K562 (cell line): ENCODE measurements at regions not wholly inside any gene's neighbourhood (a gene's known extent, or its start where the extent isn't known, plus 50 kb on each side); places are given as distances from the start of the nearest gene placed in this dataset.

ENCODE experiments used
- CHD1 ChIP-seq: fragments of 200-600 bp; sonication (generic); IDR thresholded peaks from one replicate; pipeline ENCODE4 v1.6.1; 2012; ENCODE audit warnings: mild to moderate bottlenecking, moderate library complexity, low read length, inconsistent platforms
- CTCF ChIP-seq, 3 experiments: IDR thresholded peaks in 2 of 3; conservative IDR thresholded peaks in 1 of 3; 2 replicates each; pipeline ENCODE4 v1.5.1; 2011 to 2012; ENCODE audit warnings: low read length in 3 of 3, mild to moderate bottlenecking in 3 of 3, control low read depth in 2 of 3, improper control_type of control experiment in 1 of 3, inconsistent platforms in 1 of 3, low read depth in 1 of 3, mixed read lengths in 1 of 3, moderate library complexity in 1 of 3; ENCODE audit not compliant: insufficient read depth in 2 of 3
- DNMT1 ChIP-seq: fragments of 450-650 bp; IDR thresholded peaks from 2 replicates; pipeline ENCODE4 v1.6.1; 2016; ENCODE audit warnings: antibody characterized with exemption, mild to moderate bottlenecking
- ELK1 ChIP-seq: sonication (generic); formaldehyde crosslinking; IDR thresholded peaks from 2 replicates; pipeline ENCODE4 v1.8.1; 2022; ENCODE audit warnings: missing genetic modification reagents
- EZH2 ChIP-seq: IDR thresholded peaks from 2 replicates; pipeline ENCODE4 v1.6.1; 2012; ENCODE audit warnings: low read depth, mild to moderate bottlenecking, inconsistent platforms, low read length, borderline replicate concordance
- FOXM1 ChIP-seq, 2 experiments: fragments of 450-650 bp in 1 of 2; sonication (generic) in 1 of 2; formaldehyde crosslinking in 1 of 2; IDR thresholded peaks; 2 replicates each; pipeline versions ENCODE4 v1.6.1 to v1.9.0; 2017 to 2022; ENCODE audit warnings: low read depth in 2 of 2, mild to moderate bottlenecking in 2 of 2, missing genetic modification reagents in 1 of 2, moderate library complexity in 1 of 2
- MXD1 ChIP-seq: fragments of 250-450 bp; sonication (Bioruptor Pico); IDR thresholded peaks from 2 replicates; pipeline ENCODE4 v1.8.0; 2021; ENCODE audit warnings: borderline replicate concordance, mild to moderate bottlenecking, moderate library complexity; ENCODE audit not compliant: poor library complexity, severe bottlenecking
- NFIC ChIP-seq: fragments of 450-650 bp; IDR thresholded peaks from 2 replicates; pipeline ENCODE4 v1.6.1; 2017; ENCODE audit warnings: mild to moderate bottlenecking, inconsistent platforms
- TEAD4 ChIP-seq, 2 experiments: sonication (generic) in 1 of 2; formaldehyde crosslinking in 1 of 2; IDR thresholded peaks; 2 replicates each; pipeline versions ENCODE4 v1.6.1 to v1.8.0; 2012 to 2022; ENCODE audit warnings: borderline replicate concordance in 1 of 2, inconsistent platforms in 1 of 2, low read length in 1 of 2, mild to moderate bottlenecking in 1 of 2, missing genetic modification reagents in 1 of 2
- ZFP30 ChIP-seq: fragments of 250-450 bp; sonication (Bioruptor Pico); IDR thresholded peaks from 2 replicates; pipeline ENCODE4 v1.8.0; 2022; ENCODE audit warnings: moderate library complexity, mild to moderate bottlenecking, inconsistent platforms, borderline replicate concordance
- ZNF282 ChIP-seq: sonication (generic); formaldehyde crosslinking; IDR thresholded peaks from 2 replicates; pipeline ENCODE4 v1.8.1; 2023; ENCODE audit warnings: missing genetic modification reagents
- ZNF398 ChIP-seq: fragments of 250-450 bp; sonication (Bioruptor Pico); IDR thresholded peaks from 2 replicates; pipeline ENCODE4 v1.8.0; 2021; ENCODE audit warnings: moderate library complexity, mild to moderate bottlenecking, inconsistent platforms

GRCh38 chr1:199792874-199793273 is 234.6 kb upstream of the NR5A2 start:
- TF ChIP-seq CTCF (IDR thresholded peaks at IDR 0.05 in 2 of 3, conservative IDR thresholded peaks at IDR 0.05 in 1 of 3; ENCODE audit: insufficient read depth in 2 of 3, low read depth in 1 of 3, low read length in 3 of 3) (no peak), CHD1 (no peak), NFIC (no peak), TEAD4 (IDR thresholded peaks at IDR 0.05; ENCODE audit: low read length) (no peak), TEAD4 (CRISPR knock-in tag; IDR thresholded peaks at IDR 0.05; ENCODE audit: borderline replicate concordance) (no peak), ZNF282 (CRISPR knock-in tag) (no peak), FOXM1 (IDR thresholded peaks at IDR 0.05; ENCODE audit: low read depth) (no peak), FOXM1 (CRISPR knock-in tag; IDR thresholded peaks at IDR 0.05; ENCODE audit: low read depth) (no peak), EZH2 (no peak), MXD1 (CRISPR knock-in tag) (no peak), ZFP30 (CRISPR knock-in tag) (no peak), DNMT1 (no peak), ZNF398 (CRISPR knock-in tag) (no peak), ELK1 (no peak)
